ENCODE measurements at regions not wholly inside any gene's neighbourhood (a gene's known extent, or its start where the extent isn't known, plus 50 kb on each side); places are given as distances from the start of the nearest gene placed in this dataset.
A peak's percentile ranks its signal among the peaks of the same experiment; 100 is the strongest.

- DNase-seq (ENCODE audit: low read depth), result no peak
- no peak overlapping the region for H3K4me3 ChIP-seq (ENCODE audit: low read depth, low read length)
- no peak for TF ChIP-seq CTCF (IDR thresholded peaks at IDR 0.05; ENCODE audit: insufficient read depth, low read depth, low read length)
Observed at GRCh38 chr2:181203916-181204315, 223.5 kb downstream of the UBE2E3 start.

- TF ChIP-seq CTCF (IDR thresholded peaks at IDR 0.05; ENCODE audit: insufficient read depth, low read depth, low read length), result no peak
- no peak overlapping the region for H3K4me3 ChIP-seq (ENCODE audit: low read depth, low read length)
- no peak for DNase-seq (ENCODE audit: low read depth)
Observed at GRCh38 chr2:181218401-181218821, 238.0 kb downstream of the UBE2E3 start.

- no peak for TF ChIP-seq CTCF (IDR thresholded peaks at IDR 0.05; ENCODE audit: insufficient read depth, low read depth, low read length)
- H3K4me3 ChIP-seq (ENCODE audit: low read depth, low read length), result no peak overlapping the region
- no peak for DNase-seq (ENCODE audit: low read depth)
Observed at GRCh38 chr2:181223234-181223633, 234.0 kb upstream of the ITGA4 start.

GRCh38 chr2:181224866-181225265, 232.3 kb upstream of the ITGA4 start:
- no peak overlapping the region for H3K4me3 ChIP-seq (ENCODE audit: low read depth, low read length)
- TF ChIP-seq CTCF (IDR thresholded peaks at IDR 0.05; ENCODE audit: insufficient read depth, low read depth, low read length), result no peak
- no peak for DNase-seq (ENCODE audit: low read depth)

GRCh38 chr2:181228661-181229060, 228.5 kb upstream of the ITGA4 start:
- TF ChIP-seq CTCF (IDR thresholded peaks at IDR 0.05; ENCODE audit: insufficient read depth, low read depth, low read length), result no peak
- H3K4me3 ChIP-seq (ENCODE audit: low read depth, low read length), result no peak overlapping the region
- DNase-seq (ENCODE audit: low read depth), result no peak

DNA sequence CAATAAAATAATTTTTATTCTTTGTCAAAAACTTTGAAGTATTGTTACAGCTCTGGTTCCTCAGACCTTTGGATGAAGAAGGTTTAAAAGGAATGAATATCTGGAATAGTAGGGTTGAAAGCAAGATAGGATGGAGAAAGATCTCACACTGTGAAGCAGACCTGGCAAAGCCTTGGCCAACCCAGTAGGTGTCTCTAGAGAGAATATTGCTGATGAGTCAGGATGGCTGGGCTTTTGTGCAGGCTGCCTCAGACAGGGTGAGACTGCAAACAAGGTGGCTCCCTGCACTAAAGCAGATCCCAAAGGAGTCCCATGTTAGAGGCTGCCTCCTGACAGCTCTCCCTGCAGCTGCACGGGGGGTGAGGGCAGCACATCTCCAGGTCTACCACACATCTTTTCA, 226.0 kb upstream of the ITGA4 start:
- no peak for TF ChIP-seq CTCF (IDR thresholded peaks at IDR 0.05; ENCODE audit: insufficient read depth, low read depth, low read length)
- no peak for DNase-seq (ENCODE audit: low read depth)
- no peak overlapping the region for H3K4me3 ChIP-seq (ENCODE audit: low read depth, low read length)

DNA sequence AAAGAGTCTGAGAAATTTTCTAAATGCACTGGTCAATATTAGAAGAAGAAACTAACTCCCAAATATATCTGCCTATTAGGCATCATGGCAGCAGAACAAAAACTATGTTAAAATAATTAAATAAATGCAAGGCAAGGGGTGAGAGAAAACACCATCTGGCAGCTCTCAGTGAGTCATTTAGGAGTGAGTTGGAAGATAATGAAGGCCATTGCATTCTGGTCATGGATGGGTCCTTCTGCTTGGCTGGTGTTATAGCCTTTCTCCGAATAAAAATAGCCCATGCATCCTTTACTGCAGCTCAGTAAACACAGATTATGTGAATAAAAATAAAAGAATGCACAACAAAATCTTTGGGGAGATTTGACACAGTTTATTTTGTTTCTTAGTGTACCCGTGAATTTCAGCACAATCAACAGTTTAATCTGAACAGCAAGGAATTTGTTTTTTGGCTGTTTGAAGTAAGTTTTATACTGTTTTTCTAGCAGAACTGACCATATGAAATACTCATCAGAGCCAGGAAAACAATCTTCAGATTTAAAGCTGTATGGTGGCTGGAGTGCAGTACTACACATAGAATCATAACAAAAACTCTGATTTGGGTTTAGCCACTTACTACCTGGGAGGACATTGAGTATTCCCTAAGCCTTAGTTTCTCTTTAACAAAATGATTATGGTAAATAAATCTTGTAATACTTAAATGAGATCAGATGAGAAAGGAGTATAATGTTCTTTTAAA, 225.1 kb upstream of the ITGA4 start:
- TF ChIP-seq CTCF (IDR thresholded peaks at IDR 0.05; ENCODE audit: insufficient read depth, low read depth, low read length), result peak; percentile 21
- DNase-seq (ENCODE audit: low read depth), result peak; percentile 65
- H3K4me3 ChIP-seq (ENCODE audit: low read depth, low read length), result no peak overlapping the region
